ENCODE measurements at regions not wholly inside any gene's neighbourhood (a gene's known extent, or its start where the extent isn't known, plus 50 kb on each side); places are given as distances from the start of the nearest gene placed in this dataset.

GRCh38 chr15:66908744-66909095 lies 156.7 kb upstream of the SMAD3 start:
- Histone ChIP-seq H3K9me2 (ENCODE audit: insufficient read depth) (no peaks in the 10 kb centered on the region), H3K36me3 (ENCODE audit: insufficient read depth) (no peaks in the 10 kb centered on the region), H3F3A (replicated peaks; ENCODE audit: low read depth) (no peaks in the 10 kb centered on the region), H3K27me3 (ENCODE audit: insufficient read depth) (no peaks in the 10 kb centered on the region), H3K4me3 (no peak overlapping the region), H3K79me2 (replicated peaks; ENCODE audit: insufficient read depth) (no peaks in the 10 kb centered on the region), H4K20me1 (replicated peaks; ENCODE audit: insufficient read depth) (no peaks in the 10 kb centered on the region; the same call in 1 of the 2 replicates), H3K27ac (ENCODE audit: low read depth) (no peak overlapping the region), H3K4me1 (ENCODE audit: insufficient read depth) (no peaks in the 10 kb centered on the region), H3K4me2 (no peak overlapping the region), H2AFZ (peak overlapping the region; percentile 38; the same call in 1 of the 2 replicates)
- TF ChIP-seq JUNB (IDR thresholded peaks at IDR 0.05; ENCODE audit: unreplicated experiment) = no peak
- TF ChIP-seq, protein P1, sequence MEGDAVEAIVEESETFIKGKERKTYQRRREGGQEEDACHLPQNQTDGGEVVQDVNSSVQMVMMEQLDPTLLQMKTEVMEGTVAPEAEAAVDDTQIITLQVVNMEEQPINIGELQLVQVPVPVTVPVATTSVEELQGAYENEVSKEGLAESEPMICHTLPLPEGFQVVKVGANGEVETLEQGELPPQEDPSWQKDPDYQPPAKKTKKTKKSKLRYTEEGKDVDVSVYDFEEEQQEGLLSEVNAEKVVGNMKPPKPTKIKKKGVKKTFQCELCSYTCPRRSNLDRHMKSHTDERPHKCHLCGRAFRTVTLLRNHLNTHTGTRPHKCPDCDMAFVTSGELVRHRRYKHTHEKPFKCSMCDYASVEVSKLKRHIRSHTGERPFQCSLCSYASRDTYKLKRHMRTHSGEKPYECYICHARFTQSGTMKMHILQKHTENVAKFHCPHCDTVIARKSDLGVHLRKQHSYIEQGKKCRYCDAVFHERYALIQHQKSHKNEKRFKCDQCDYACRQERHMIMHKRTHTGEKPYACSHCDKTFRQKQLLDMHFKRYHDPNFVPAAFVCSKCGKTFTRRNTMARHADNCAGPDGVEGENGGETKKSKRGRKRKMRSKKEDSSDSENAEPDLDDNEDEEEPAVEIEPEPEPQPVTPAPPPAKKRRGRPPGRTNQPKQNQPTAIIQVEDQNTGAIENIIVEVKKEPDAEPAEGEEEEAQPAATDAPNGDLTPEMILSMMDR (conservative IDR thresholded peaks at IDR 0.05; ENCODE audit: low read depth in 2 of 2) = peak in 1 of 2 experiments; percentile 12; a peak in 1 of 4 replicates
- ATAC-seq (no peak), DNase-seq (ENCODE audit: low spot score) (no peak)
- H3K4me1 Mint-ChIP-seq = no peaks in the 10 kb centered on the region
- no peak overlapping the region for H3K4me3 Mint-ChIP-seq
- H3K9me3 Mint-ChIP-seq = no peaks in the 10 kb centered on the region
- H3K36me3 Mint-ChIP-seq (ENCODE audit: low read depth) = no peaks in the 10 kb centered on the region
- peaks cover 9% of the 10 kb centered on the region for H3K27me3 Mint-ChIP-seq (ENCODE audit: insufficient read depth, low read depth, poor library complexity)
- no peak overlapping the region for H3K27ac Mint-ChIP-seq

GRCh38 chr15:66909381-66909890 lies 156.0 kb upstream of the SMAD3 start:
- H3K4me1 ChIP-seq (ENCODE audit: insufficient read depth) = no peaks in the 10 kb centered on the region
- TF ChIP-seq NANOG (IDR thresholded peaks at IDR 0.05; ENCODE audit: borderline replicate concordance) (no peak), ZNF114 (CRISPR knock-in tag; IDR thresholded peaks at IDR 0.05) (no peak), ETS1 (IDR thresholded peaks at IDR 0.05) (no peak)
- TF ChIP-seq, protein P1 (conservative IDR thresholded peaks at IDR 0.05; ENCODE audit: low read depth in 2 of 2) = no peak
- TF ChIP-seq, protein P2, sequence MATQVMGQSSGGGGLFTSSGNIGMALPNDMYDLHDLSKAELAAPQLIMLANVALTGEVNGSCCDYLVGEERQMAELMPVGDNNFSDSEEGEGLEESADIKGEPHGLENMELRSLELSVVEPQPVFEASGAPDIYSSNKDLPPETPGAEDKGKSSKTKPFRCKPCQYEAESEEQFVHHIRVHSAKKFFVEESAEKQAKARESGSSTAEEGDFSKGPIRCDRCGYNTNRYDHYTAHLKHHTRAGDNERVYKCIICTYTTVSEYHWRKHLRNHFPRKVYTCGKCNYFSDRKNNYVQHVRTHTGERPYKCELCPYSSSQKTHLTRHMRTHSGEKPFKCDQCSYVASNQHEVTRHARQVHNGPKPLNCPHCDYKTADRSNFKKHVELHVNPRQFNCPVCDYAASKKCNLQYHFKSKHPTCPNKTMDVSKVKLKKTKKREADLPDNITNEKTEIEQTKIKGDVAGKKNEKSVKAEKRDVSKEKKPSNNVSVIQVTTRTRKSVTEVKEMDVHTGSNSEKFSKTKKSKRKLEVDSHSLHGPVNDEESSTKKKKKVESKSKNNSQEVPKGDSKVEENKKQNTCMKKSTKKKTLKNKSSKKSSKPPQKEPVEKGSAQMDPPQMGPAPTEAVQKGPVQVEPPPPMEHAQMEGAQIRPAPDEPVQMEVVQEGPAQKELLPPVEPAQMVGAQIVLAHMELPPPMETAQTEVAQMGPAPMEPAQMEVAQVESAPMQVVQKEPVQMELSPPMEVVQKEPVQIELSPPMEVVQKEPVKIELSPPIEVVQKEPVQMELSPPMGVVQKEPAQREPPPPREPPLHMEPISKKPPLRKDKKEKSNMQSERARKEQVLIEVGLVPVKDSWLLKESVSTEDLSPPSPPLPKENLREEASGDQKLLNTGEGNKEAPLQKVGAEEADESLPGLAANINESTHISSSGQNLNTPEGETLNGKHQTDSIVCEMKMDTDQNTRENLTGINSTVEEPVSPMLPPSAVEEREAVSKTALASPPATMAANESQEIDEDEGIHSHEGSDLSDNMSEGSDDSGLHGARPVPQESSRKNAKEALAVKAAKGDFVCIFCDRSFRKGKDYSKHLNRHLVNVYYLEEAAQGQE (IDR thresholded peaks at IDR 0.05; ENCODE audit: unreplicated experiment) = no peak

More at GRCh38 chr15:66909381-66909890, 156.0 kb upstream of the SMAD3 start:
- Mint-ChIP-seq H3K4me3 (no peak overlapping the region), H3K9me3 (no peaks in the 10 kb centered on the region), H3K36me3 (ENCODE audit: low read depth) (no peaks in the 10 kb centered on the region), H3K27me3 (ENCODE audit: insufficient read depth, low read depth, poor library complexity) (peaks cover 11% of the 10 kb centered on the region), H3K4me1 (no peaks in the 10 kb centered on the region), H3K27ac (no peak overlapping the region)
- no peaks in the 10 kb centered on the region; the same call in 1 of the 2 replicates for H4K20me1 ChIP-seq (replicated peaks; ENCODE audit: insufficient read depth)
- H3K4me3 ChIP-seq = no peak overlapping the region
- H3K36me3 ChIP-seq (ENCODE audit: insufficient read depth) = no peaks in the 10 kb centered on the region
- H3K27ac ChIP-seq (ENCODE audit: low read depth) = no peak overlapping the region
- H3K79me2 ChIP-seq (replicated peaks; ENCODE audit: insufficient read depth) = no peaks in the 10 kb centered on the region
- H3F3A ChIP-seq (replicated peaks; ENCODE audit: low read depth) = no peaks in the 10 kb centered on the region
- ATAC-seq (no peak), DNase-seq (ENCODE audit: low spot score) (no peak)
- H3K27me3 ChIP-seq (ENCODE audit: insufficient read depth) = no peaks in the 10 kb centered on the region
- no peak overlapping the region for H2AFZ ChIP-seq
- no peak overlapping the region for H3K4me2 ChIP-seq
- H3K9me2 ChIP-seq (ENCODE audit: insufficient read depth) = 0 out of 2 replicates have a peak, but pooled peaks cover 3% of the 10 kb centered on the region

All from GM23338 (cell line).